A549 (cell line): ENCODE measurements at regions not wholly inside any gene's neighbourhood (a gene's known extent, or its start where the extent isn't known, plus 50 kb on each side); places are given as distances from the start of the nearest gene placed in this dataset.

Experiments
- ATAC-seq, 2 experiments: fragments of 200-7000 bp in 1 of 2; fragments of >200 bp in 1 of 2; cut with Nextera tagmentation in 1 of 2; cut with Tn5 transposase in 1 of 2; 3 replicates each; pipeline versions ENCODE4 v1.8.0 to v1.9.1; 2018 to 2020; ENCODE audit warnings: mild to moderate bottlenecking in 1 of 2, moderate library complexity in 1 of 2
- CTCF ChIA-PET: fragments of 300-600 bp; sonication (Branson Sonifier 250); formaldehyde crosslinking; extraction: SDS; loops from one replicate; lab custom pipeline; 2021; ENCODE audit warnings: antibody characterized with exemption, inconsistent platforms; lab: Yijun Ruan, JAX
- POLR2A ChIA-PET: fragments of 350-600 bp; formaldehyde crosslinking; extraction: SDS; loops from one replicate; lab custom pipeline; 2021; ENCODE audit warnings: antibody characterized with exemption, inconsistent platforms; lab: Yijun Ruan, JAX
- DNase-seq, 2 experiments: peaks; one replicate each; pipeline versions ENCODE4 v3.0.0 to v3.0.0-alpha.2; 2011 to 2016; ENCODE audit warnings: low read depth in 1 of 2, low spot score in 1 of 2
- FAIRE-seq: peaks from 2 replicates; lab custom pipeline; 2011; peaks lifted over from hg19 to GRCh38; lab: Jason Lieb, UNC
- H3K27ac ChIP-seq, 2 experiments: fragments of >200 bp; sonication (Bioruptor Twin); formaldehyde crosslinking; 3 replicates each; pipeline ENCODE4 v1.5.1; 2016 to 2017
- H3K4me1 ChIP-seq: fragments of >200 bp; sonication (Bioruptor Twin); formaldehyde crosslinking; 3 replicates; pipeline ENCODE4 v1.6.1; 2016
- H3K4me2 ChIP-seq: fragments of >200 bp; sonication (Bioruptor Twin); formaldehyde crosslinking; 3 replicates; pipeline ENCODE4 v1.6.1; 2016
- H3K4me3 ChIP-seq: fragments of >200 bp; sonication (Bioruptor Twin); formaldehyde crosslinking; 3 replicates; pipeline ENCODE4 v1.5.1; 2016
- H3K9me3 ChIP-seq: fragments of >200 bp; sonication (Bioruptor Twin); formaldehyde crosslinking; 3 replicates; pipeline ENCODE4 v1.6.1; 2016
- BHLHE40 ChIP-seq: IDR thresholded peaks from 2 replicates; pipeline ENCODE4 v1.6.1; 2012; ENCODE audit warnings: low read depth, low read length, inconsistent platforms
- CBX2 ChIP-seq: fragments of 200-600 bp; sonication (generic); IDR thresholded peaks from 2 replicates; pipeline ENCODE4 v1.6.1; 2016; ENCODE audit warnings: low read depth, mild to moderate bottlenecking, borderline replicate concordance
- CHD2 ChIP-seq: fragments of 150-350 bp; IDR thresholded peaks from 2 replicates; pipeline ENCODE4 v1.6.1; 2014; ENCODE audit warnings: low read length; ENCODE audit not compliant: partially characterized antibody
- EHF ChIP-seq: fragments of 250-450 bp; sonication (Bioruptor Pico); IDR thresholded peaks from 2 replicates; pipeline ENCODE4 v1.5.0; 2020; ENCODE audit warnings: mild to moderate bottlenecking
- EHMT2 ChIP-seq: fragments of 200-600 bp; sonication (generic); IDR thresholded peaks from 2 replicates; pipeline ENCODE4 v1.6.1; 2016; ENCODE audit warnings: antibody characterized with exemption, low read depth, mild to moderate bottlenecking, moderate library complexity
- GATA3 ChIP-seq: IDR thresholded peaks from 2 replicates; pipeline ENCODE4 v1.6.1; 2012; ENCODE audit warnings: borderline replicate concordance
- HEYL ChIP-seq: fragments of 250-450 bp; sonication (Bioruptor Pico); IDR thresholded peaks from 2 replicates; pipeline ENCODE4 v1.8.0; 2021; ENCODE audit warnings: mild to moderate bottlenecking, moderate library complexity
- HOXA7 ChIP-seq: fragments of 250-450 bp; sonication (Bioruptor Pico); IDR thresholded peaks from 2 replicates; pipeline ENCODE4 v1.5.0; 2020; ENCODE audit warnings: mild to moderate bottlenecking, moderate library complexity
- JUN ChIP-seq, 2 experiments: fragments of >200 bp; sonication (Bioruptor Twin); formaldehyde crosslinking; IDR thresholded peaks; 2 replicates in 1 of 2; 3 replicates in 1 of 2; pipeline ENCODE4 v1.6.1; 2016 to 2017
- JUNB ChIP-seq: fragments of >200 bp; sonication (Bioruptor Twin); formaldehyde crosslinking; IDR thresholded peaks from 2 replicates; pipeline ENCODE4 v1.6.1; 2016
- KDM5A ChIP-seq: fragments of 200-600 bp; sonication (generic); IDR thresholded peaks from 2 replicates; pipeline ENCODE4 v1.6.1; 2016; ENCODE audit warnings: antibody characterized with exemption, mild to moderate bottlenecking
- MAFK ChIP-seq: fragments of 450-650 bp; IDR thresholded peaks from 2 replicates; pipeline ENCODE4 v1.6.1; 2014; ENCODE audit not compliant: partially characterized antibody
- MYC ChIP-seq: IDR thresholded peaks from 2 replicates; pipeline ENCODE4 v1.6.1; 2012; ENCODE audit warnings: mild to moderate bottlenecking, inconsistent platforms, low read length, improper control_type of control experiment, borderline replicate concordance
- NPAS2 ChIP-seq: fragments of 250-450 bp; sonication (Bioruptor Pico); IDR thresholded peaks from 2 replicates; pipeline ENCODE4 v1.8.0; 2022; ENCODE audit warnings: mild to moderate bottlenecking, moderate library complexity, borderline replicate concordance
- POLR2A ChIP-seq: IDR thresholded peaks from 2 replicates; pipeline ENCODE4 v1.6.1; 2012; ENCODE audit warnings: mild to moderate bottlenecking, low read length
- RARB ChIP-seq: fragments of 250-450 bp; sonication (Bioruptor Pico); IDR thresholded peaks from 2 replicates; pipeline ENCODE4 v1.8.0; 2021; ENCODE audit warnings: mild to moderate bottlenecking, moderate library complexity
- RFX5 ChIP-seq: fragments of 450-650 bp; IDR thresholded peaks from 2 replicates; pipeline ENCODE4 v1.7.1; 2014; ENCODE audit warnings: antibody characterized with exemption, mild to moderate bottlenecking, moderate library complexity
- TP53 ChIP-seq: fragments of 250-450 bp; sonication (Bioruptor Pico); IDR thresholded peaks from 2 replicates; pipeline ENCODE4 v1.5.0; 2021; ENCODE audit warnings: mild to moderate bottlenecking, moderate library complexity
- ZC3H11A ChIP-seq: fragments of 450-650 bp; IDR thresholded peaks from 2 replicates; pipeline ENCODE4 v1.6.1; 2014; ENCODE audit warnings: antibody characterized with exemption, mild to moderate bottlenecking
- ZSCAN20 ChIP-seq: fragments of 250-450 bp; sonication (Bioruptor Pico); IDR thresholded peaks from 2 replicates; pipeline ENCODE4 v1.8.0; 2022; ENCODE audit warnings: mild to moderate bottlenecking, moderate library complexity
- WGBS: methylation state at CpG from one replicate; pipeline ENCODE4 v1.1.6; 2017; ENCODE audit errors: missing lambda C conversion rate; 5-methylcytosine and 5-hydroxymethylcytosine counted together
- TF ChIP-seq, protein P1 (sequence below): IDR thresholded peaks from 2 replicates; pipeline ENCODE4 v1.6.1; 2012
- TF ChIP-seq, protein P2 (sequence below): fragments of 450-650 bp; IDR thresholded peaks from 2 replicates; pipeline ENCODE4 v1.6.1; 2014; ENCODE audit warnings: antibody characterized with exemption
- TF ChIP-seq, protein P3 (sequence below): fragments of 250-450 bp; sonication (Bioruptor Pico); IDR thresholded peaks from 2 replicates; pipeline ENCODE4 v1.5.0; 2021; ENCODE audit warnings: mild to moderate bottlenecking, moderate library complexity, borderline replicate concordance
- TF ChIP-seq, protein P4 (sequence below): fragments of >200 bp; sonication (Bioruptor Twin); formaldehyde crosslinking; IDR thresholded peaks from 3 replicates; pipeline ENCODE4 v1.5.1; 2016
- TF ChIP-seq, protein P5 (sequence below): fragments of 250-450 bp; sonication (Bioruptor Pico); IDR thresholded peaks from 2 replicates; pipeline ENCODE4 v1.5.0; 2020; ENCODE audit warnings: low read depth, mild to moderate bottlenecking, moderate library complexity
- TF ChIP-seq, protein P6 (sequence below): IDR thresholded peaks from 2 replicates; pipeline ENCODE4 v1.6.1; 2012
- TF ChIP-seq, protein P7 (sequence below): fragments of >200 bp; sonication (Bioruptor Twin); formaldehyde crosslinking; IDR thresholded peaks from 2 replicates; pipeline ENCODE4 v1.6.1; 2016

DNA sequence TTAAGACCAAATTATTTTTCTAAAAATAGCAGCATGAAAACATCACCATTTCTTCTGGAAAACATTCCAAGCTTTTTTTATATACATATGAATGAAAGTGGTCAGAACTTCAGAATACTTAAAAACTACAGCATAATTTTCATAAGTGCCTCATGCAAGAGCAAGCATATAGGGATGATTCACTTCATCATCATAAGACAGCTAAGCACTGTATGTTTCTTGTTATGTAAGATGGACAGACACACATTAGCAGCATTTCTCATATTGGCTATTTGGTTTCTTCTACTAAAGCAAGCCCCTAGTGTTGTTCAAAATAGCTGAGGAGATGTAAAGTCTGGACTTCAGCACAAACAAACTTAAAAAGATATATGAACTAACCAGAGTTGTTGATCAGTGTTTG lies 213.1 kb upstream of the NOCT start:
- CTCF ChIA-PET, result no interaction called here
- DNase-seq, result no peak

DNA sequence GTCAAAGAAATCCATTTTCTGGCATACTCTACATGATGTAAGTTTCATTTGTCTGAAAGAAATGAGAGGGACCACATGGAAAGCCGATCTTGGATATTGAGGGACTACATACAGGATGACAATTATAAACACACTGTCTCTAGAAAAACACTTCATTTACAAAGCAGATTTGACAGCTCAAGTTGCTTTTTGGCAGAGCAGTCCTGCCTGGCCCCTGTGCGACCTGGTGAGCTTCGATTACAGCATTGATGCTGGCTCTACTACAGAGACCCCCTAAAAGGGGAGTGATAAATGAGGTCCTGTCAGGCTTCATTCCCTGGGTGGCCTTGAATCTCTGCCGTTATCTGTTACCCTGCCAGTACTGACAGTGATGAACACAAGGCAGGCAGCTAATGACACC lies 215.2 kb upstream of the NOCT start:
- no peak overlapping the region for H3K27ac ChIP-seq
- FAIRE-seq, result no peak
- 6% methylated on average over 4 of the region's 4 CpGs for WGBS
- no peaks in the 10 kb centered on the region for H3K4me1 ChIP-seq
- H3K9me3 ChIP-seq, result no peaks in the 10 kb centered on the region
- ChIA-PET POLR2A (no interaction called here), CTCF (no interaction called here)
- TF ChIP-seq BHLHE40, result no peak
- TF ChIP-seq, protein P1, sequence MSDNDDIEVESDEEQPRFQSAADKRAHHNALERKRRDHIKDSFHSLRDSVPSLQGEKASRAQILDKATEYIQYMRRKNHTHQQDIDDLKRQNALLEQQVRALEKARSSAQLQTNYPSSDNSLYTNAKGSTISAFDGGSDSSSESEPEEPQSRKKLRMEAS, result no peak
- TF ChIP-seq CHD2, result no peak
- no peak for TF ChIP-seq KDM5A
- TF ChIP-seq, protein P2, sequence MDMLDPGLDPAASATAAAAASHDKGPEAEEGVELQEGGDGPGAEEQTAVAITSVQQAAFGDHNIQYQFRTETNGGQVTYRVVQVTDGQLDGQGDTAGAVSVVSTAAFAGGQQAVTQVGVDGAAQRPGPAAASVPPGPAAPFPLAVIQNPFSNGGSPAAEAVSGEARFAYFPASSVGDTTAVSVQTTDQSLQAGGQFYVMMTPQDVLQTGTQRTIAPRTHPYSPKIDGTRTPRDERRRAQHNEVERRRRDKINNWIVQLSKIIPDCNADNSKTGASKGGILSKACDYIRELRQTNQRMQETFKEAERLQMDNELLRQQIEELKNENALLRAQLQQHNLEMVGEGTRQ, result no peak
- no peak for TF ChIP-seq RFX5
- no peak for TF ChIP-seq POLR2A
- H3K4me2 ChIP-seq, result no peak overlapping the region
- no peak for ATAC-seq
- no peak for DNase-seq
- H3K4me3 ChIP-seq, result no peak overlapping the region

More for the DNA sequence above, 213.1 kb upstream of the NOCT start:
- Histone ChIP-seq H3K4me1 (no peaks in the 10 kb centered on the region), H3K4me2 (no peak overlapping the region), H3K27ac (no peak overlapping the region), H3K4me3 (no peak overlapping the region), H3K9me3 (no peaks in the 10 kb centered on the region)
- TF ChIP-seq, protein P2, result no peak
- TF ChIP-seq, protein P3, sequence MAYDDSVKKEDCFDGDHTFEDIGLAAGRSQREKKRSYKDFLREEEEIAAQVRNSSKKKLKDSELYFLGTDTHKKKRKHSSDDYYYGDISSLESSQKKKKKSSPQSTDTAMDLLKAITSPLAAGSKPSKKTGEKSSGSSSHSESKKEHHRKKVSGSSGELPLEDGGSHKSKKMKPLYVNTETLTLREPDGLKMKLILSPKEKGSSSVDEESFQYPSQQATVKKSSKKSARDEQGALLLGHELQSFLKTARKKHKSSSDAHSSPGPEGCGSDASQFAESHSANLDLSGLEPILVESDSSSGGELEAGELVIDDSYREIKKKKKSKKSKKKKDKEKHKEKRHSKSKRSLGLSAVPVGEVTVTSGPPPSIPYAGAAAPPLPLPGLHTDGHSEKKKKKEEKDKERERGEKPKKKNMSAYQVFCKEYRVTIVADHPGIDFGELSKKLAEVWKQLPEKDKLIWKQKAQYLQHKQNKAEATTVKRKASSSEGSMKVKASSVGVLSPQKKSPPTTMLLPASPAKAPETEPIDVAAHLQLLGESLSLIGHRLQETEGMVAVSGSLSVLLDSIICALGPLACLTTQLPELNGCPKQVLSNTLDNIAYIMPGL, result no peak
- TF ChIP-seq MYC (no peak), CBX2 (no peak)
- POLR2A ChIA-PET, result no interaction called here
- FAIRE-seq, result no peak
- no peak for ATAC-seq

DNA sequence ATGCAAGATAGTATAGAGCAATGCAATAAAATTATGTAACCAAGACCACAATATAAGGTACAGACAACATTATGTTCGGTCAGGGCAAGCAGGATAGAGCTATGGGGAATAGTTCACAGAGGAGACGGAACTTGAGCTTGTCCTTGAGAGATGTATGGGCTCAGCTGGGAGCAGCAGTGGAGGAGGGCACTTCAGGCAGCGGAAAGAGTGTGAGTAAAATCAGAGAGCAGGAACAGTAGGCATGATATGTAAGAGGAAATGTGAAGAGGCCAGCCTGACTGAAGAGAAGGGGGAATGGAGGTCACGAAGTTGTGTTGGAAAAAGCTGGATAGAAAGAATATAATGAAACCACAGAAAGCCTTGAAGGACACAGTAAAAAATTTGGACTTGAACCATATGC lies 217.2 kb upstream of the NOCT start:
- FAIRE-seq (no peak), ATAC-seq (no peak), DNase-seq (no peak)
- no peak overlapping the region for H3K27ac ChIP-seq
- 21% methylated on average over 4 of the region's 4 CpGs for WGBS
- H3K9me3 ChIP-seq, result no peaks in the 10 kb centered on the region
- no peaks in the 10 kb centered on the region for H3K4me1 ChIP-seq
- H3K4me2 ChIP-seq, result no peak overlapping the region
- CTCF ChIA-PET, result no interaction called here
- POLR2A ChIA-PET, result no interaction called here
- no peak overlapping the region for H3K4me3 ChIP-seq
- TF ChIP-seq HOXA7 (no peak), HEYL (CRISPR knock-in tag) (no peak), EHF (CRISPR knock-in tag) (no peak), JUNB (no peak), EHMT2 (no peak), ZC3H11A (no peak), MAFK (no peak), RARB (CRISPR knock-in tag) (no peak), JUN (IDR thresholded peaks at IDR 0.05) (no peak), ZSCAN20 (CRISPR knock-in tag) (no peak), NPAS2 (CRISPR knock-in tag) (no peak), GATA3 (no peak), TP53 (CRISPR knock-in tag) (no peak)
- TF ChIP-seq, protein P4, sequence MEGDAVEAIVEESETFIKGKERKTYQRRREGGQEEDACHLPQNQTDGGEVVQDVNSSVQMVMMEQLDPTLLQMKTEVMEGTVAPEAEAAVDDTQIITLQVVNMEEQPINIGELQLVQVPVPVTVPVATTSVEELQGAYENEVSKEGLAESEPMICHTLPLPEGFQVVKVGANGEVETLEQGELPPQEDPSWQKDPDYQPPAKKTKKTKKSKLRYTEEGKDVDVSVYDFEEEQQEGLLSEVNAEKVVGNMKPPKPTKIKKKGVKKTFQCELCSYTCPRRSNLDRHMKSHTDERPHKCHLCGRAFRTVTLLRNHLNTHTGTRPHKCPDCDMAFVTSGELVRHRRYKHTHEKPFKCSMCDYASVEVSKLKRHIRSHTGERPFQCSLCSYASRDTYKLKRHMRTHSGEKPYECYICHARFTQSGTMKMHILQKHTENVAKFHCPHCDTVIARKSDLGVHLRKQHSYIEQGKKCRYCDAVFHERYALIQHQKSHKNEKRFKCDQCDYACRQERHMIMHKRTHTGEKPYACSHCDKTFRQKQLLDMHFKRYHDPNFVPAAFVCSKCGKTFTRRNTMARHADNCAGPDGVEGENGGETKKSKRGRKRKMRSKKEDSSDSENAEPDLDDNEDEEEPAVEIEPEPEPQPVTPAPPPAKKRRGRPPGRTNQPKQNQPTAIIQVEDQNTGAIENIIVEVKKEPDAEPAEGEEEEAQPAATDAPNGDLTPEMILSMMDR, result no peak
- TF ChIP-seq, protein P1, result no peak
- TF ChIP-seq, protein P5, sequence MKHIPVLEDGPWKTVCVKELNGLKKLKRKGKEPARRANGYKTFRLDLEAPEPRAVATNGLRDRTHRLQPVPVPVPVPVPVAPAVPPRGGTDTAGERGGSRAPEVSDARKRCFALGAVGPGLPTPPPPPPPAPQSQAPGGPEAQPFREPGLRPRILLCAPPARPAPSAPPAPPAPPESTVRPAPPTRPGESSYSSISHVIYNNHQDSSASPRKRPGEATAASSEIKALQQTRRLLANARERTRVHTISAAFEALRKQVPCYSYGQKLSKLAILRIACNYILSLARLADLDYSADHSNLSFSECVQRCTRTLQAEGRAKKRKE, result no peak
- TF ChIP-seq, protein P6, sequence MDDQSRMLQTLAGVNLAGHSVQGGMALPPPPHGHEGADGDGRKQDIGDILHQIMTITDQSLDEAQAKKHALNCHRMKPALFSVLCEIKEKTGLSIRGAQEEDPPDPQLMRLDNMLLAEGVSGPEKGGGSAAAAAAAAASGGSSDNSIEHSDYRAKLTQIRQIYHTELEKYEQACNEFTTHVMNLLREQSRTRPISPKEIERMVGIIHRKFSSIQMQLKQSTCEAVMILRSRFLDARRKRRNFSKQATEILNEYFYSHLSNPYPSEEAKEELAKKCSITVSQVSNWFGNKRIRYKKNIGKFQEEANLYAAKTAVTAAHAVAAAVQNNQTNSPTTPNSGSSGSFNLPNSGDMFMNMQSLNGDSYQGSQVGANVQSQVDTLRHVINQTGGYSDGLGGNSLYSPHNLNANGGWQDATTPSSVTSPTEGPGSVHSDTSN, result no peak
- TF ChIP-seq, protein P7, sequence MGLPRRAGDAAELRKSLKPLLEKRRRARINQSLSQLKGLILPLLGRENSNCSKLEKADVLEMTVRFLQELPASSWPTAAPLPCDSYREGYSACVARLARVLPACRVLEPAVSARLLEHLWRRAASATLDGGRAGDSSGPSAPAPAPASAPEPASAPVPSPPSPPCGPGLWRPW, result no peak
